ENCODE measurements at regions not wholly inside any gene's neighbourhood (a gene's known extent, or its start where the extent isn't known, plus 50 kb on each side); places are given as distances from the start of the nearest gene placed in this dataset.
"Not testable (repeated sequence)": the region's sequence is repeated elsewhere in the genome, so short reads cannot be mapped to it uniquely, and the experiment has no call there.

- no peak for TF ChIP-seq PKNOX1 (IDR thresholded peaks at IDR 0.05)
- TF ChIP-seq FOXK2 (IDR thresholded peaks at IDR 0.05), result no peak
- no peak for TF ChIP-seq FOXA1 (IDR thresholded peaks at IDR 0.05)
- TF ChIP-seq SP1 (IDR thresholded peaks at IDR 0.05), result no peak
- CTCF ChIA-PET, result no interaction called here
- POLR2A ChIA-PET, result no interaction called here
- DNase-seq (ENCODE audit: extremely low spot score), result no peak
These were observed 78.8 kb downstream of the COQ2 start for GRCh38 chr4:83205760-83206159.

GRCh38 chr4:83204731-83205130, 79.9 kb downstream of the COQ2 start:
- ChIA-PET POLR2A (no interaction called here), CTCF (no interaction called here)
- no peak for DNase-seq (ENCODE audit: extremely low spot score)
- no peak for TF ChIP-seq BHLHE40 (IDR thresholded peaks at IDR 0.05; ENCODE audit: borderline replicate concordance)
- TF ChIP-seq SUZ12 (IDR thresholded peaks at IDR 0.05), result no peak
- TF ChIP-seq NFRKB (IDR thresholded peaks at IDR 0.05), result no peak
- TF ChIP-seq L3MBTL2 (conservative IDR thresholded peaks at IDR 0.05), result no peak
- TF ChIP-seq FOXA1 (IDR thresholded peaks at IDR 0.05), result no peak
- TF ChIP-seq HDGF (IDR thresholded peaks at IDR 0.05; ENCODE audit: borderline replicate concordance), result no peak
- no peak for TF ChIP-seq PKNOX1 (IDR thresholded peaks at IDR 0.05)
- no peak for TF ChIP-seq TARDBP (IDR thresholded peaks at IDR 0.05)
- no peak for TF ChIP-seq FOXK2 (IDR thresholded peaks at IDR 0.05)
- no peak for TF ChIP-seq SP1 (IDR thresholded peaks at IDR 0.05)
- no peak for TF ChIP-seq ELF4 (IDR thresholded peaks at IDR 0.05)
- TF ChIP-seq LEF1 (IDR thresholded peaks at IDR 0.05; ENCODE audit: borderline replicate concordance), result no peak

GRCh38 chr4:83201761-83202160, 82.8 kb downstream of the COQ2 start:
- POLR2A ChIA-PET, result no interaction called here
- TF ChIP-seq BHLHE40 (IDR thresholded peaks at IDR 0.05; ENCODE audit: borderline replicate concordance) (no peak), HDGF (IDR thresholded peaks at IDR 0.05; ENCODE audit: borderline replicate concordance) (no peak), TARDBP (IDR thresholded peaks at IDR 0.05) (no peak), LEF1 (IDR thresholded peaks at IDR 0.05; ENCODE audit: borderline replicate concordance) (no peak), FOXK2 (IDR thresholded peaks at IDR 0.05) (no peak), SP1 (IDR thresholded peaks at IDR 0.05) (no peak), FOXM1 (IDR thresholded peaks at IDR 0.05; ENCODE audit: borderline replicate concordance) (no peak), ZNF384 (IDR thresholded peaks at IDR 0.05) (no peak), FOXA1 (IDR thresholded peaks at IDR 0.05) (no peak), PKNOX1 (IDR thresholded peaks at IDR 0.05) (no peak), NFRKB (IDR thresholded peaks at IDR 0.05) (no peak), SUZ12 (IDR thresholded peaks at IDR 0.05) (no peak), ARNT (IDR thresholded peaks at IDR 0.05) (no peak), ELF4 (IDR thresholded peaks at IDR 0.05) (no peak), CTBP1 (IDR thresholded peaks at IDR 0.05; ENCODE audit: borderline replicate concordance) (no peak), L3MBTL2 (conservative IDR thresholded peaks at IDR 0.05) (no peak)
- no peak for DNase-seq (ENCODE audit: extremely low spot score)
- CTCF ChIA-PET, result no interaction called here

DNA sequence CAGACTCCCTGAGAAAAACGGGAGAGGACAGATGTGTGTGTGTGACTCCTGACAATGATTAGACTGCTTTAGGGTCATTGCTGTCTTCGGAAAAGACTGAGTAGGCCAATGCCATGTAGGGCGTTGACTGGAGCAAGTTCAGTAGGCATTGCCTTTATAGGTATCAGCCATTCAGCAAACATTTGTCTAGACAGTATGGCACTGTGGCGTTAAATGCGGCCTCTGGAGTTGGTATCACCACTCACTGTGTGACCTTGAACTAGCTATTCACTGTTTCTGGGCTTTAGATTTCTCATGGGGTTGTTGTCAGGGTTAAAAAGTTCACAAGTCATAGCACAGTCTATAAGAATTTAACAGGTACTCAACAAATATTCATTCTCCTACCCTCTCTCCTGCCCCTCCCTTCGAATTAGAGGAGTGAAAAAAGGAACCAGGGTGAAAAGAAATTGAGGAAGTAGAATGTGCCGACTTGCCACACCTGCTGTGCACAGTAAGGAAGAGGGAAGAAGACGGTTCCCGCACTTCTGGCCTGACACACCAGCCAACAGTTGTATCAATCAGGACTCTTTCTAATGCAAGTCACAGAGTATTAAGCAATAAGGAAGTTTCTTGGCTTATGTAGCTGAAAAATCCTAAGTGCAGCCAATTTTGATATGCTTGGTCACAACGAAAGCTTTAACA, 83.2 kb upstream of the PLAC8 start:
- no peak for DNase-seq (ENCODE audit: extremely low spot score)
- POLR2A ChIA-PET, result no interaction called here
- CTCF ChIA-PET, result no interaction called here
- no peak for TF ChIP-seq PKNOX1 (IDR thresholded peaks at IDR 0.05)
- TF ChIP-seq BHLHE40 (IDR thresholded peaks at IDR 0.05; ENCODE audit: borderline replicate concordance), result no peak
- TF ChIP-seq FOXK2 (IDR thresholded peaks at IDR 0.05), result no peak
- TF ChIP-seq HDGF (IDR thresholded peaks at IDR 0.05; ENCODE audit: borderline replicate concordance), result no peak
- TF ChIP-seq FOXM1 (IDR thresholded peaks at IDR 0.05; ENCODE audit: borderline replicate concordance), result no peak
- no peak for TF ChIP-seq ZNF384 (IDR thresholded peaks at IDR 0.05)
- TF ChIP-seq L3MBTL2 (conservative IDR thresholded peaks at IDR 0.05), result no peak

DNA sequence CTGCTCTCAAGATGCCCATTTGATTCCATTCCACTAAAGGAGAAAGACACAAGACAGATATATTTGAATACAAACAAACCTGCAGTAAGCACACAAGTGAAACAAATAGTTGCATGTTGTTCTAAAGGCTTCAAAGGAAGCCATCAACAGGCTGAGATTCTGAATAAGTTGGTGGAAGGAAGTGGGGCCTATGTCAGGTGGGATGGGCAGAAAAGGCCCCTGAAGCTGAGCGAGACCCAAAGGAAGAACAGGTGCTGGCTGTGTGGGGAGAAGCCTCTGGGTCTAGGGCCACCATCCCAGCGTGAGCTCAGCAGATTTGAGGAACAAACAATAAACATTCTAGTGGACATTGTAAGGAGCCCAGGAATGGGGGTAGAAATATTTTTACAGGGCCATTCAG, 82.4 kb upstream of the PLAC8 start:
- no peak for DNase-seq (ENCODE audit: extremely low spot score)
- POLR2A ChIA-PET, result no interaction called here
- CTCF ChIA-PET, result no interaction called here
- TF ChIP-seq SP1 (IDR thresholded peaks at IDR 0.05) (no peak), BHLHE40 (IDR thresholded peaks at IDR 0.05; ENCODE audit: borderline replicate concordance) (no peak)

DNA sequence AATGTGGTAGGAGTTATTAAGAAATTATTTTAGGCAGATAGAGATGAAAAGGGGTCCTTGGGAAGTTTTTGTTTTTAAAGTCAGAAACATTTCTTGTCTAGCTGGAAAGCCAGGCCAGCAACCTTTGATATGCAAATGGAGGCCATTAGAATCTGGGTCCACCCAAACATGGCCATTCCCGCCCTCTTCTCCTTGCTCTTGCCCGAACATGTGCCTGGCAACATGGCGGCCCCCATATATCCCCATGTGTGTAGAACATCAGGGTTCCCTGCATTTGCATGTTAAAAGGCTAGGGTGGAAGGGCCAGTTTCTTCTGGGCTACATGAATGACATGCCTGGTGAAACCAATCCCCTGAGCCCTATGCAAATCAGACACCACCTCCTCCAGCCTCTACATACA, 80.7 kb upstream of the PLAC8 start:
- POLR2A ChIA-PET, result no interaction called here
- no peak for DNase-seq (ENCODE audit: extremely low spot score)
- CTCF ChIA-PET, result no interaction called here
- TF ChIP-seq LEF1 (IDR thresholded peaks at IDR 0.05; ENCODE audit: borderline replicate concordance) (no peak), SP1 (IDR thresholded peaks at IDR 0.05) (no peak), FOXM1 (IDR thresholded peaks at IDR 0.05; ENCODE audit: borderline replicate concordance) (no peak), FOXK2 (IDR thresholded peaks at IDR 0.05) (no peak), FOXA1 (IDR thresholded peaks at IDR 0.05) (no peak), L3MBTL2 (conservative IDR thresholded peaks at IDR 0.05) (no peak), PKNOX1 (IDR thresholded peaks at IDR 0.05) (no peak), ELF4 (IDR thresholded peaks at IDR 0.05) (no peak), ZNF384 (IDR thresholded peaks at IDR 0.05) (no peak), HDGF (IDR thresholded peaks at IDR 0.05; ENCODE audit: borderline replicate concordance) (no peak), SUZ12 (IDR thresholded peaks at IDR 0.05) (no peak)

DNA sequence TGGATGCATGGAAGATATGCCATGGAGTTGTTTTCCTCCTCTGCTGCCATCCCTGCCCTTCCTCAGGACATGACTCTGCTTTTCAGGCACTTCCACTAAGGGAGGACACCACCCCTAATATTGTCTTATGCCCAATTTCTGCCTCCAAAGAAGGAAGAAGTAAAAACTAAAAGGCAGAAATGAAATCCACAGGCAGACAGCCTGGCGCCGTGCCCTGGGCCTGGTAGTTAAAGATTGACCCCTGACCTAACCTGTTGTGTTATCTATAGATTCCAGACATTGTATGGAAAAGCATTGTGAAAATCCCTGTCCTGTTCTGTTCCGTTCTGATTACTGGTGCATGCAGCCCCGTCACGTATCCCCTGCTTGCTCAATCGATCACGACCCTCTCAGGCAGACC, 80.1 kb upstream of the PLAC8 start:
- POLR2A ChIA-PET; DNase-seq (ENCODE audit: extremely low spot score): not testable (repeated sequence)

More for the DNA sequence above, 80.1 kb upstream of the PLAC8 start:
- CTCF ChIA-PET, result not testable (repeated sequence)
